HG03060 (cell line): ENCODE measurements at regions not wholly inside any gene's neighbourhood (a gene's known extent, or its start where the extent isn't known, plus 50 kb on each side); places are given as distances from the start of the nearest gene placed in this dataset.

Experiments
- ATAC-seq: cut with Tn5 transposase; IDR thresholded peaks from one replicate; pipeline ENCODE4 v1.9.1; 2021; ENCODE audit warnings: low read depth, moderate number of reproducible peaks; ENCODE audit not compliant: unreplicated experiment

- ATAC-seq: no peak
Observed at GRCh38 chr9:1404940-1405339, 354.8 kb downstream of the DMRT2 start.

GRCh38 chr9:1411826-1412225, 361.7 kb downstream of the DMRT2 start:
- ATAC-seq: no peak

GRCh38 chr9:1414711-1415131, 364.6 kb downstream of the DMRT2 start:
- ATAC-seq: no peak

GRCh38 chr9:1415146-1415545, 365.0 kb downstream of the DMRT2 start:
- no peak for ATAC-seq

GRCh38 chr9:1416261-1416660, 366.1 kb downstream of the DMRT2 start:
- ATAC-seq: no peak

GRCh38 chr9:1421436-1421835, 371.3 kb downstream of the DMRT2 start:
- ATAC-seq: no peak

- ATAC-seq: no peak
Observed at GRCh38 chr9:1427875-1428274, 377.7 kb downstream of the DMRT2 start.

GRCh38 chr9:1429297-1429696, 379.1 kb downstream of the DMRT2 start:
- no peak for ATAC-seq

- ATAC-seq: no peak
Observed at GRCh38 chr9:1431461-1431860, 381.3 kb downstream of the DMRT2 start.

GRCh38 chr9:1434052-1434767, 384.1 kb downstream of the DMRT2 start:
- ATAC-seq: no peak

GRCh38 chr9:1434811-1435210, 384.7 kb downstream of the DMRT2 start:
- ATAC-seq: no peak

GRCh38 chr9:1440256-1440655, 390.1 kb downstream of the DMRT2 start:
- ATAC-seq: no peak

- no peak for ATAC-seq
Observed at GRCh38 chr9:1442105-1442504, 391.9 kb downstream of the DMRT2 start.

- no peak for ATAC-seq
Observed at GRCh38 chr9:1443450-1443849, 393.3 kb downstream of the DMRT2 start.

- ATAC-seq: no peak
Observed at GRCh38 chr9:1446671-1447070, 396.5 kb downstream of the DMRT2 start.

GRCh38 chr9:1453636-1454035, 403.5 kb downstream of the DMRT2 start:
- ATAC-seq: no peak

GRCh38 chr9:1454211-1454610, 404.1 kb downstream of the DMRT2 start:
- ATAC-seq: no peak

- no peak for ATAC-seq
Observed at GRCh38 chr9:1454616-1455347, 404.6 kb downstream of the DMRT2 start.

- ATAC-seq: no peak
Observed at GRCh38 chr9:1455766-1456165, 405.6 kb downstream of the DMRT2 start.

- ATAC-seq: no peak
Observed at GRCh38 chr9:1456301-1457024, 406.3 kb downstream of the DMRT2 start.

GRCh38 chr9:1457460-1457859, 407.3 kb downstream of the DMRT2 start:
- no peak for ATAC-seq
